ENCODE measurements at regions not wholly inside any gene's neighbourhood (a gene's known extent, or its start where the extent isn't known, plus 50 kb on each side); places are given as distances from the start of the nearest gene placed in this dataset.

GRCh38 chr17:64781014-64781756 is 119.1 kb upstream of the SMURF2 start:
- ChIA-PET POLR2A (interaction anchor here (0.9 kb wide), 1 partner anchor 276 kb away, joined by 3 read pairs; no protein-coding TSS in a partner anchor), CTCF (interaction anchor here (0.8 kb wide), 1 partner anchor 279 kb away, joined by 3 read pairs; no protein-coding TSS in a partner anchor)
- Histone ChIP-seq H3K79me2 (ENCODE audit: insufficient read depth) (no peaks in the 10 kb centered on the region), H3K9me2 (no peaks in the 10 kb centered on the region), H3K27me3 (ENCODE audit: insufficient read depth) (no peaks in the 10 kb centered on the region), H3K9ac (no peak overlapping the region), H3K4me2 (no peak overlapping the region), H3F3A (replicated peaks; ENCODE audit: insufficient read depth) (peaks cover 15% of the 10 kb centered on the region), H4K20me1 (ENCODE audit: insufficient read depth) (no peaks in the 10 kb centered on the region), H3K4me1 (ENCODE audit: control insufficient read depth in 1 of 2, insufficient read depth in 2 of 2, low read depth in 1 of 2, low read length in 1 of 2) (peaks cover 6 to 18% of the 10 kb centered on the region in 2 experiments; a peak in 3 of 4 replicates), H3K36me3 (replicated peaks in 1 of 2; ENCODE audit: control insufficient read depth in 1 of 2, insufficient read depth in 2 of 2, low read length in 1 of 2) (peaks cover 7 to 24% of the 10 kb centered on the region in 2 experiments), H3K27ac (ENCODE audit: low read depth in 2 of 2, low read length in 1 of 2) (no peak overlapping the region), H2AFZ (ENCODE audit: low read depth) (no peak overlapping the region), H3K9me3 (no peaks in the 10 kb centered on the region), H3K4me3 (ENCODE audit: low read depth in 2 of 2, low read length in 1 of 2) (peak overlapping the region in 1 of 2 experiments; percentile 19; a peak in 1 of 4 replicates)
- peak; percentile 64 for DNase-seq
- TF ChIP-seq RAD21 (IDR thresholded peaks at IDR 0.05; ENCODE audit: low read length) (no peak), TEAD4 (IDR thresholded peaks at IDR 0.05; ENCODE audit: borderline replicate concordance, insufficient read depth) (no peak), SIN3A (IDR thresholded peaks at IDR 0.05; ENCODE audit: borderline replicate concordance, low read depth, low read length) (no peak), MAX (IDR thresholded peaks at IDR 0.05; ENCODE audit: low read depth) (no peak), NFIC (IDR thresholded peaks at IDR 0.05; ENCODE audit: borderline replicate concordance) (no peak), FOXJ3 (CRISPR knock-in tag; IDR thresholded peaks at IDR 0.05) (no peak), TAF1 (IDR thresholded peaks at IDR 0.05; ENCODE audit: borderline replicate concordance, low read depth, low read length) (no peak), NRF1 (IDR thresholded peaks at IDR 0.05; ENCODE audit: low read depth, low read length) (no peak), GATA2 (CRISPR knock-in tag; IDR thresholded peaks at IDR 0.05) (no peak), POLR2AphosphoS5 (IDR thresholded peaks at IDR 0.05; ENCODE audit: low read depth, low read length) (no peak)
- 80% methylated on average over 66 of the region's 69 CpGs for WGBS (ENCODE audit: low lambda C conversion rate)

GRCh38 chr17:64780096-64781013 is 118.2 kb upstream of the SMURF2 start:
- DNase-seq: peak; percentile 64
- no peaks in the 10 kb centered on the region for H3K9me3 ChIP-seq
- 73% methylated on average over 58 of the region's 69 CpGs for WGBS (ENCODE audit: low lambda C conversion rate)
- POLR2A ChIA-PET: interaction anchor here (0.9 kb wide), 1 partner anchor 275 kb away, joined by 3 read pairs; no protein-coding TSS in a partner anchor
- CTCF ChIA-PET: no interaction called here
- H3K79me2 ChIP-seq (ENCODE audit: insufficient read depth): no peaks in the 10 kb centered on the region
- H3K27ac ChIP-seq (ENCODE audit: low read depth in 2 of 2, low read length in 1 of 2): no peak overlapping the region
- no peak overlapping the region for H2AFZ ChIP-seq (ENCODE audit: low read depth)
- TF ChIP-seq NRF1 (IDR thresholded peaks at IDR 0.05; ENCODE audit: low read depth, low read length) (no peak), IRF3 (IDR thresholded peaks at IDR 0.05; ENCODE audit: low read depth, low read length) (no peak), EP300 (IDR thresholded peaks at IDR 0.05; ENCODE audit: borderline replicate concordance in 1 of 2, low read depth in 1 of 2, low read length in 1 of 2) (no peak), POLR2AphosphoS5 (IDR thresholded peaks at IDR 0.05; ENCODE audit: low read depth, low read length) (no peak), NFIC (IDR thresholded peaks at IDR 0.05; ENCODE audit: borderline replicate concordance) (no peak), PBX3 (IDR thresholded peaks at IDR 0.05) (no peak), FOSL2 (IDR thresholded peaks at IDR 0.05; ENCODE audit: borderline replicate concordance, low read depth) (no peak)
- H3K27me3 ChIP-seq (ENCODE audit: insufficient read depth): no peaks in the 10 kb centered on the region
- peak overlapping the region in 1 of 2 experiments; percentile 19; a peak in 1 of 4 replicates for H3K4me3 ChIP-seq (ENCODE audit: low read depth in 2 of 2, low read length in 1 of 2)
- H3K4me1 ChIP-seq (ENCODE audit: control insufficient read depth in 1 of 2, insufficient read depth in 2 of 2, low read depth in 1 of 2, low read length in 1 of 2): peaks cover 6 to 20% of the 10 kb centered on the region in 2 experiments; a peak in 3 of 4 replicates
- peaks cover 3 to 20% of the 10 kb centered on the region in 2 experiments for H3K36me3 ChIP-seq (replicated peaks in 1 of 2; ENCODE audit: control insufficient read depth in 1 of 2, insufficient read depth in 2 of 2, low read length in 1 of 2)
- no peaks in the 10 kb centered on the region for H3K9me2 ChIP-seq
- H4K20me1 ChIP-seq (ENCODE audit: insufficient read depth): no peaks in the 10 kb centered on the region
- H3K4me2 ChIP-seq: no peak overlapping the region
- H3F3A ChIP-seq (replicated peaks; ENCODE audit: insufficient read depth): peaks cover 21% of the 10 kb centered on the region
- no peak overlapping the region for H3K9ac ChIP-seq

Data from SK-N-SH (cell line).